ENCODE measurements at regions not wholly inside any gene's neighbourhood (a gene's known extent, or its start where the extent isn't known, plus 50 kb on each side); places are given as distances from the start of the nearest gene placed in this dataset.
"Not testable (repeated sequence)": the region's sequence is repeated elsewhere in the genome, so short reads cannot be mapped to it uniquely, and the experiment has no call there.

GRCh38 chr11:92607969-92608722 lies 361.3 kb upstream of the MTNR1B start:
- H3K27ac ChIP-seq, result no peak overlapping the region
- no peaks in the 10 kb centered on the region for H3K36me3 ChIP-seq
- intact Hi-C loops (cut with DNase I; ENCODE audit: low total_unique reads), result no loop called here
- no peaks in the 10 kb centered on the region for H3K4me1 ChIP-seq
- H3K27me3 ChIP-seq, result no peaks in the 10 kb centered on the region
- 85 to 86% methylated on average over 4 of the region's 4 CpGs for WGBS, 2 donors (ENCODE audit: low coverage in 1 of 2)
- no peak for DNase-seq
- in situ Hi-C loops (cut with MboI; ENCODE audit: low pct_ligation_motif_present in 1 of 4, low pct_unique_long_range_greater_than_20kb in 1 of 4, low sequenced_read_pairs in 3 of 4), result no loop called here
- no peak for TF ChIP-seq EP300 (IDR thresholded peaks at IDR 0.05; ENCODE audit: low read depth)
- no peak for TF ChIP-seq POLR2A (IDR thresholded peaks at IDR 0.05)
- no peak for TF ChIP-seq POLR2AphosphoS5 (IDR thresholded peaks at IDR 0.05)
- TF ChIP-seq, protein P1, sequence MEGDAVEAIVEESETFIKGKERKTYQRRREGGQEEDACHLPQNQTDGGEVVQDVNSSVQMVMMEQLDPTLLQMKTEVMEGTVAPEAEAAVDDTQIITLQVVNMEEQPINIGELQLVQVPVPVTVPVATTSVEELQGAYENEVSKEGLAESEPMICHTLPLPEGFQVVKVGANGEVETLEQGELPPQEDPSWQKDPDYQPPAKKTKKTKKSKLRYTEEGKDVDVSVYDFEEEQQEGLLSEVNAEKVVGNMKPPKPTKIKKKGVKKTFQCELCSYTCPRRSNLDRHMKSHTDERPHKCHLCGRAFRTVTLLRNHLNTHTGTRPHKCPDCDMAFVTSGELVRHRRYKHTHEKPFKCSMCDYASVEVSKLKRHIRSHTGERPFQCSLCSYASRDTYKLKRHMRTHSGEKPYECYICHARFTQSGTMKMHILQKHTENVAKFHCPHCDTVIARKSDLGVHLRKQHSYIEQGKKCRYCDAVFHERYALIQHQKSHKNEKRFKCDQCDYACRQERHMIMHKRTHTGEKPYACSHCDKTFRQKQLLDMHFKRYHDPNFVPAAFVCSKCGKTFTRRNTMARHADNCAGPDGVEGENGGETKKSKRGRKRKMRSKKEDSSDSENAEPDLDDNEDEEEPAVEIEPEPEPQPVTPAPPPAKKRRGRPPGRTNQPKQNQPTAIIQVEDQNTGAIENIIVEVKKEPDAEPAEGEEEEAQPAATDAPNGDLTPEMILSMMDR (IDR thresholded peaks at IDR 0.05), result no peak
- no peaks in the 10 kb centered on the region for H3K9me3 ChIP-seq
- H3K4me3 ChIP-seq, result no peak overlapping the region

DNA sequence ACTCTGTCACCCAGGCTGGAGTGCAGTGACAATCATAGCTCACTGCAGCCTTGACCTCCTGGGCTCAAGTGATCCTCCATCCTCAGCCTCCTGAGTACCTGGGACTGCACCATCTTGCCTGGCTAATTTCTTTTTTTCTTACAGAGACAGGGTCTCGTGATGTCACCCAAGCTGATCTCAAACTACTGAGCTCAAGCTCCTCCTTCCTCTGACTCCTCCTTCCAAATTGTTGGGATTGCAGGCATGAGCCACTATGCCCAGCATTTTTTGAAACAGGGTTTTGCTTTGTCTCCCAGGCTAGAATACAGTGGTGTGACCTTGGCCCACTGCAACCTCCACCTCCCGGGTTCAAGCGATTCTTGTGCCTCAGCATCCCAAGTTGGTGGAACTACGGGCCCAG lies 358.3 kb upstream of the MTNR1B start:
- in situ Hi-C loops (cut with MboI; ENCODE audit: low pct_ligation_motif_present in 1 of 4, low pct_unique_long_range_greater_than_20kb in 1 of 4, low sequenced_read_pairs in 3 of 4) (no loop called here), intact Hi-C loops (cut with DNase I; ENCODE audit: low total_unique reads) (no loop called here)
- TF ChIP-seq POLR2AphosphoS5 (IDR thresholded peaks at IDR 0.05) (no peak), POLR2A (IDR thresholded peaks at IDR 0.05) (no peak)
- Histone ChIP-seq H3K36me3 (no peaks in the 10 kb centered on the region), H3K9me3 (no peaks in the 10 kb centered on the region), H3K27ac (no peak overlapping the region), H3K27me3 (no peaks in the 10 kb centered on the region), H3K4me3 (no peak overlapping the region), H3K4me1 (no peaks in the 10 kb centered on the region)
- DNase-seq, result no peak
- 94% methylated on average over 4 of the region's 4 CpGs; no CpG with 5 or more reads in 1 of the 2 donors for WGBS, 2 donors (ENCODE audit: low coverage in 1 of 2)

GRCh38 chr11:92618020-92618419 lies 351.4 kb upstream of the MTNR1B start:
- DNase-seq; H3K4me3 ChIP-seq; in situ Hi-C loops (cut with MboI; ENCODE audit: low pct_ligation_motif_present in 1 of 4, low pct_unique_long_range_greater_than_20kb in 1 of 4, low sequenced_read_pairs in 3 of 4); H3K9me3 ChIP-seq; H3K27ac ChIP-seq; intact Hi-C loops (cut with DNase I; ENCODE audit: low total_unique reads); H3K27me3 ChIP-seq; H3K4me1 ChIP-seq; H3K36me3 ChIP-seq: not testable (repeated sequence)
- WGBS, 2 donors (ENCODE audit: low coverage in 1 of 2), result 83% methylated on average over 10 of the region's 10 CpGs; no CpG with 5 or more reads in 1 of the 2 donors

DNA sequence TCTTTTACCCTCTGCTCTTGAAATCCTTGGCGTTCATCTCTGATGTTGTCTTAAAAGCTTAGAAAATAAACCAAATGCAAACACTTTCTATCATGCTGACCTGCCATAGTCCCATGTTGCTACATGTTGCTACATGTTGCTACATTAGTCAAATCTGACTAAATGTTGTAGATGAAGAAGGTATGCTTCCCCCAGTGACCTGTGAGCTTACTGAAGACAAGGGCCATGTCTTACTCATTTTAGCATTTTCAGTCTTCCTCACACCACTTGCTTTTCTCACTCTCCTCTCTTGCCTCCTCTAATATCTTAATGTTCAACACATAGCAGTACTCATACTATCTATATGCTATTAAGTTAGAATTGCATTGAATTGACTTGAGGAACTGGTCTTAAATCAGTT lies 346.4 kb upstream of the MTNR1B start:
- Histone ChIP-seq H3K4me1 (no peaks in the 10 kb centered on the region), H3K27me3 (no peaks in the 10 kb centered on the region), H3K36me3 (no peaks in the 10 kb centered on the region), H3K27ac (no peak overlapping the region), H3K4me3 (no peak overlapping the region), H3K9me3 (no peaks in the 10 kb centered on the region)
- 78 to 84% methylated on average over 1 of the region's 1 CpG for WGBS, 2 donors (ENCODE audit: low coverage in 1 of 2)
- in situ Hi-C loops (cut with MboI; ENCODE audit: low pct_ligation_motif_present in 1 of 4, low pct_unique_long_range_greater_than_20kb in 1 of 4, low sequenced_read_pairs in 3 of 4) (no loop called here), intact Hi-C loops (cut with DNase I; ENCODE audit: low total_unique reads) (no loop called here)
- DNase-seq, result no peak
- no peak for TF ChIP-seq EP300 (IDR thresholded peaks at IDR 0.05; ENCODE audit: low read depth)
- TF ChIP-seq, protein P1 (IDR thresholded peaks at IDR 0.05), result no peak
- TF ChIP-seq POLR2AphosphoS5 (IDR thresholded peaks at IDR 0.05), result no peak
- TF ChIP-seq POLR2A (IDR thresholded peaks at IDR 0.05), result no peak

DNA sequence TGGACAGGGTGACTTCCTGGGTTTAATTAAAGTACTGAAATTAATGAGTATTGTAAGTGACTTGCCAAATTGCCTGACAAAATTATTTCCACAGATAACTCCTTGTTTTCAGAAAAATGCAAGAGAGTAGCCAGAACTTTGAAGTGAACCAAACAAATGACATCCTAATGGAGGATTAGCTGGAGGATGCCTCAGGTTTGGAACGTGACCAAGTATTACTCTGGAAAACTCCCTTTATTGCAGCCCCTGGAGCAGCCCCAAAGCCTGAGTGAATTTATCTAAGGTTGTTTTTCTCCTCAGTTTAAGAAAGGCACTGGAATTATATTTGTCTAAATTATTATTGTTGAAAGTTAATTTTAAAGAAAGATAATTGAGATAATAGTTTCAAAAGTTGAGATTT lies 343.6 kb upstream of the MTNR1B start:
- no peak overlapping the region for H3K27ac ChIP-seq
- intact Hi-C loops (cut with DNase I; ENCODE audit: low total_unique reads), result no loop called here
- H3K36me3 ChIP-seq, result no peaks in the 10 kb centered on the region
- TF ChIP-seq, protein P1 (IDR thresholded peaks at IDR 0.05), result no peak
- TF ChIP-seq EP300 (IDR thresholded peaks at IDR 0.05; ENCODE audit: low read depth) (no peak), POLR2A (IDR thresholded peaks at IDR 0.05) (no peak), POLR2AphosphoS5 (IDR thresholded peaks at IDR 0.05) (no peak)
- H3K4me3 ChIP-seq, result no peak overlapping the region
- WGBS, 2 donors (ENCODE audit: low coverage in 1 of 2), result 52 to 57% methylated on average over 1 of the region's 1 CpG
- H3K4me1 ChIP-seq, result no peaks in the 10 kb centered on the region
- DNase-seq, result no peak
- in situ Hi-C loops (cut with MboI; ENCODE audit: low pct_ligation_motif_present in 1 of 4, low pct_unique_long_range_greater_than_20kb in 1 of 4, low sequenced_read_pairs in 3 of 4), result no loop called here
- H3K27me3 ChIP-seq, result no peaks in the 10 kb centered on the region
- no peaks in the 10 kb centered on the region for H3K9me3 ChIP-seq

All from transverse colon (tissue), 4 donors.